K562 (cell line): ENCODE measurements at regions not wholly inside any gene's neighbourhood (a gene's known extent, or its start where the extent isn't known, plus 50 kb on each side); places are given as distances from the start of the nearest gene placed in this dataset.

Experiments
- ATAC-seq: fragments of 200-7000 bp; cut with Tn5 transposase; 3 replicates; pipeline ENCODE4 v1.9.1; 2020; ENCODE audit warnings: moderate library complexity
- BruUV-seq: library from RNA; stranded (reverse); fragments of 400-500 nt; replicated peaks from 2 replicates; lab custom pipeline; 2021; lab: Mats Ljungman, UMichigan
- CTCF ChIA-PET: fragments of 300-600 bp; formaldehyde crosslinking; extraction: SDS; loops from one replicate; lab custom pipeline; 2021; ENCODE audit warnings: low intra/inter-chr PET ratio; lab: Yijun Ruan, JAX
- POLR2A ChIA-PET: fragments of 300-600, 350-650 bp; sonication (Branson Sonifier 250); formaldehyde crosslinking; extraction: SDS; loops from one replicate; lab custom pipeline; 2021; ENCODE audit warnings: antibody characterized with exemption, inconsistent platforms; lab: Yijun Ruan, JAX
- DNase-seq, 4 experiments: peaks; one replicate each; pipeline versions ENCODE4 v3.0.0 to v3.0.0-alpha.2; 2011 to 2018; ENCODE audit warnings: low spot score in 3 of 4, mixed read lengths in 3 of 4; ENCODE audit errors: extremely low read depth in 1 of 4
- FAIRE-seq: peaks from 2 replicates; lab custom pipeline; 2011; peaks lifted over from hg19 to GRCh38; lab: Jason Lieb, UNC
- H2AFZ ChIP-seq: 2 replicates; pipeline ENCODE4 v1.6.0; 2011; ENCODE audit warnings: low read depth, low read length, control low read depth, inconsistent platforms
- H3K27ac ChIP-seq: fragments of 200-600 bp; 3 replicates; pipeline ENCODE4 v1.8.0; 2011; ENCODE audit warnings: low read depth, mild to moderate bottlenecking, control low read depth, inconsistent platforms, low read length, moderate library complexity, mixed read lengths; ENCODE audit errors: extremely low read depth
- H3K27me3 ChIP-seq, 2 experiments: fragments of 300-600 bp in 1 of 2; 2 replicates in 1 of 2; 3 replicates in 1 of 2; pipeline versions ENCODE4 v1.6.0 to v1.8.0; 2011; ENCODE audit warnings: inconsistent platforms in 2 of 2, low read length in 2 of 2, mild to moderate bottlenecking in 1 of 2, mixed read lengths in 1 of 2, moderate library complexity in 1 of 2; ENCODE audit not compliant: control insufficient read depth in 2 of 2, insufficient read depth in 2 of 2
- H3K36me3 ChIP-seq: fragments of 300-600 bp; 3 replicates; pipeline ENCODE4 v1.8.0; 2011; ENCODE audit warnings: mild to moderate bottlenecking, low read length, inconsistent platforms; ENCODE audit not compliant: control insufficient read depth, insufficient read depth
- H3K4me1 ChIP-seq, 2 experiments: fragments of 200-600 bp in 1 of 2; replicated peaks in 1 of 2; 2 replicates in 1 of 2; 3 replicates in 1 of 2; pipeline versions ENCODE4 v1.5.1 to v1.8.0; 2011; ENCODE audit warnings: inconsistent platforms in 2 of 2, low read length in 2 of 2, mild to moderate bottlenecking in 1 of 2, mixed read lengths in 1 of 2, moderate library complexity in 1 of 2; ENCODE audit not compliant: control insufficient read depth in 2 of 2, insufficient read depth in 2 of 2
- H3K4me2 ChIP-seq: 2 replicates; pipeline ENCODE4 v1.6.1; 2011; ENCODE audit warnings: low read length, control low read depth, inconsistent platforms, mixed read lengths; ENCODE audit not compliant: insufficient read depth
- H3K4me3 ChIP-seq: fragments of 200-600 bp; sonication (generic), shearing (Covaris generic); 2 replicates; pipeline ENCODE4 v1.5.1; 2016; ENCODE audit warnings: control low read depth, inconsistent platforms
- H3K79me2 ChIP-seq: fragments of 200-600 bp; 3 replicates; pipeline ENCODE4 v1.8.0; 2011; ENCODE audit warnings: low read length, inconsistent platforms; ENCODE audit not compliant: control insufficient read depth, insufficient read depth
- H3K9ac ChIP-seq, 2 experiments: 2 replicates each; pipeline versions ENCODE4 v1.6.0 to v1.6.1; 2011; ENCODE audit warnings: low read depth in 2 of 2, low read length in 2 of 2, control low read depth in 1 of 2, inconsistent platforms in 1 of 2, mild to moderate bottlenecking in 1 of 2, mixed read lengths in 1 of 2; ENCODE audit not compliant: insufficient read depth in 1 of 2
- H3K9me1 ChIP-seq: one replicate; pipeline ENCODE4 v1.6.0; 2011; ENCODE audit warnings: inconsistent platforms, mild to moderate bottlenecking, low read length, moderate library complexity; ENCODE audit not compliant: control insufficient read depth, insufficient read depth
- H3K9me3 ChIP-seq: replicated peaks from 2 replicates; pipeline ENCODE4 v1.5.1; 2011; ENCODE audit warnings: low read depth, low read length, inconsistent platforms; ENCODE audit not compliant: control insufficient read depth, insufficient read depth
- H4K20me1 ChIP-seq: replicated peaks from 2 replicates; pipeline ENCODE4 v1.6.1; 2011; ENCODE audit warnings: low read length, inconsistent platforms, mixed read lengths; ENCODE audit not compliant: control insufficient read depth, insufficient read depth
- CTBP1 ChIP-seq: fragments of 450-650 bp; IDR thresholded peaks from 2 replicates; pipeline ENCODE4 v1.6.1; 2016; ENCODE audit warnings: borderline replicate concordance
- LCOR ChIP-seq: sonication (generic); formaldehyde crosslinking; IDR thresholded peaks from 2 replicates; pipeline ENCODE4 v1.8.0; 2022; ENCODE audit warnings: mild to moderate bottlenecking, missing genetic modification reagents
- PHF20 ChIP-seq: fragments of 450-650 bp; IDR thresholded peaks from 2 replicates; pipeline ENCODE4 v1.6.1; 2018; ENCODE audit not compliant: partially characterized antibody
- PTTG1 ChIP-seq: fragments of 450-650 bp; IDR thresholded peaks from 2 replicates; pipeline ENCODE4 v1.6.1; 2016; ENCODE audit warnings: low read depth, mild to moderate bottlenecking, missing genetic modification characterization, missing compliant biosample characterization
- RAD51 ChIP-seq: fragments of 450-650 bp; IDR thresholded peaks from 2 replicates; pipeline ENCODE4 v1.7.1; 2016; ENCODE audit warnings: low read depth, mild to moderate bottlenecking, borderline replicate concordance
- ZC3H4 ChIP-seq: sonication (generic); formaldehyde crosslinking; IDR thresholded peaks from 2 replicates; pipeline ENCODE4 v1.9.0; 2021; ENCODE audit warnings: missing genetic modification reagents, borderline replicate concordance
- ZNF717 ChIP-seq: fragments of 250-450 bp; sonication (Bioruptor Pico); IDR thresholded peaks from 2 replicates; pipeline ENCODE4 v1.5.0; 2021
- ZNF79 ChIP-seq: fragments of 250-450 bp; sonication (Bioruptor Pico); IDR thresholded peaks from 2 replicates; pipeline ENCODE4 v1.4.0; 2020; ENCODE audit warnings: low read depth, mild to moderate bottlenecking, moderate library complexity
- WGBS: fragments of 100-300 bp; shearing (Covaris generic); methylation state at CpG from one replicate; pipeline ENCODE4 v1.1.6; 2016; ENCODE audit warnings: low coverage, mixed read lengths; ENCODE audit not compliant: insufficient coverage; ENCODE audit errors: missing lambda C conversion rate; 5-methylcytosine and 5-hydroxymethylcytosine counted together
- in situ Hi-C: fragments of 300-500 bp; cut with MboI; formaldehyde crosslinking; loops from 4 replicates; pipeline ENCODE4 v1.15.0; 2018; ENCODE audit warnings: inconsistent platforms, mixed read lengths
- intact Hi-C: fragments of 100-400 bp; cut with micrococcal nuclease; formaldehyde crosslinking; loops from 2 replicates; pipeline ENCODE4 v1.14.2; 2022
- TF ChIP-seq, protein P1 (sequence below): sonication (generic); formaldehyde crosslinking; IDR thresholded peaks from 2 replicates; pipeline ENCODE4 v1.8.1; 2023; ENCODE audit warnings: mild to moderate bottlenecking, missing genetic modification reagents, moderate library complexity
- TF ChIP-seq, protein P2 (sequence below): fragments of 450-650 bp; IDR thresholded peaks from 2 replicates; pipeline ENCODE4 v1.6.1; 2017; ENCODE audit warnings: antibody characterized with exemption, mild to moderate bottlenecking

DNA sequence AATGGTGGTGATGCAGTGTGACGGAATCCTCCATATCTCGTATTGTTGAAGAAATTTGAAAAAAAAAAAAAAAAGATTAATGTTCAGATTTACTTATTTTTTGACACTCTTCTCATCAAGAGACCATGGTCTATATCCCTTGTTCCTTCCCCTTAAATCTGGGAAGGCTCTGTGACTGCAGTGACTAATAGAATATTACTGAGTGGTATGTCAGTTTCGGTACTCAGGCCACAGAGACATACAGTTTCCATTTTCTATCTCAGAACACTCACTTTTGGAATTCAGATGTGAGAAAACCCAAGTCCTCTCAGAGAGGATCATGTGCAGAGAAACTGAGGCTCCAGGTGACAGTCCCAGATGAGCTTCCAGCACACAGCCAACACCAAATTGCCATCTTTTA, 1193.5 kb downstream of the DTWD2 start:
- no TSS peak for BruUV-seq
- ChIA-PET POLR2A (no interaction called here), CTCF (no interaction called here)
- in situ Hi-C loops (no loop called here), intact Hi-C loops (no loop called here)
- Histone ChIP-seq H3K9me1 (no peaks in the 10 kb centered on the region), H2AFZ (no peak overlapping the region), H3K27ac (no peak overlapping the region), H3K36me3 (no peaks in the 10 kb centered on the region), H3K9me3 (no peaks in the 10 kb centered on the region), H3K79me2 (no peaks in the 10 kb centered on the region), H3K4me1 (no peaks in the 10 kb centered on the region), H3K27me3 (no peaks in the 10 kb centered on the region), H4K20me1 (no peaks in the 10 kb centered on the region), H3K4me3 (no peak overlapping the region), H3K9ac (no peak overlapping the region), H3K4me2 (no peak overlapping the region)
- TF ChIP-seq CTBP1: no peak
- no peak for TF ChIP-seq ZNF717 (CRISPR knock-in tag)
- TF ChIP-seq ZNF79: no peak
- TF ChIP-seq PTTG1: no peak
- no peak for TF ChIP-seq ZC3H4
- no peak for TF ChIP-seq PHF20
- TF ChIP-seq RAD51: no peak
- no peak for TF ChIP-seq LCOR (CRISPR knock-in tag)
- ATAC-seq: no peak
- 0% methylated on average over 3 of the region's 3 CpGs for WGBS
- FAIRE-seq: no peak
- no peak for DNase-seq

DNA sequence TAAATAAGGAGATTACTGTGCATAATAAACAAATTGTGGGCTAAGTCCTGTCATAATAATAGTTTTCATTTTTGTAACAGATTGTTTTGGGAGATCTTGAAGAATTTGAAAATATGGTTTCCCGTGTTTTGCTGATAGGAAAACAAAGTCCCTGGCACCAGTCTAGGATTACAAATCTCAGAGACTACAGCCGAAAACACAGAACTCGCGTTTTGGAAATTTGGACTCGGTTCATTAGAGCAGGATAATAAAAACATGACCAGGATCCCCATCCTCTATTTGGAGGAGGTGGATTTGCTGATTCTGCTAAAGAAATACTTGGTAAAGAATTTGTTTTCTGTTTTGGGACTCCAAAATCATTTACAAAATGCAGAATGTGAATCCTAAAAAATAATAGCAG, 1194.4 kb downstream of the DTWD2 start:
- H2AFZ ChIP-seq: no peak overlapping the region
- no peaks in the 10 kb centered on the region for H4K20me1 ChIP-seq
- no peaks in the 10 kb centered on the region for H3K79me2 ChIP-seq
- H3K27me3 ChIP-seq: no peaks in the 10 kb centered on the region
- ChIA-PET POLR2A (no interaction called here), CTCF (no interaction called here)
- intact Hi-C loops: no loop called here
- no peak for DNase-seq
- no peaks in the 10 kb centered on the region for H3K9me3 ChIP-seq
- H3K27ac ChIP-seq: no peak overlapping the region
- WGBS: 0% methylated on average over 5 of the region's 5 CpGs
- no peak overlapping the region for H3K4me2 ChIP-seq
- no TSS peak for BruUV-seq
- in situ Hi-C loops: no loop called here
- H3K9me1 ChIP-seq: no peaks in the 10 kb centered on the region
- H3K4me3 ChIP-seq: no peak overlapping the region
- H3K9ac ChIP-seq: no peak overlapping the region
- no peak for FAIRE-seq
- no peaks in the 10 kb centered on the region for H3K4me1 ChIP-seq
- no peaks in the 10 kb centered on the region for H3K36me3 ChIP-seq
- no peak for ATAC-seq
- TF ChIP-seq, protein P1, sequence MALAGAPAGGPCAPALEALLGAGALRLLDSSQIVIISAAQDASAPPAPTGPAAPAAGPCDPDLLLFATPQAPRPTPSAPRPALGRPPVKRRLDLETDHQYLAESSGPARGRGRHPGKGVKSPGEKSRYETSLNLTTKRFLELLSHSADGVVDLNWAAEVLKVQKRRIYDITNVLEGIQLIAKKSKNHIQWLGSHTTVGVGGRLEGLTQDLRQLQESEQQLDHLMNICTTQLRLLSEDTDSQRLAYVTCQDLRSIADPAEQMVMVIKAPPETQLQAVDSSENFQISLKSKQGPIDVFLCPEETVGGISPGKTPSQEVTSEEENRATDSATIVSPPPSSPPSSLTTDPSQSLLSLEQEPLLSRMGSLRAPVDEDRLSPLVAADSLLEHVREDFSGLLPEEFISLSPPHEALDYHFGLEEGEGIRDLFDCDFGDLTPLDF: no peak
- TF ChIP-seq, protein P2, sequence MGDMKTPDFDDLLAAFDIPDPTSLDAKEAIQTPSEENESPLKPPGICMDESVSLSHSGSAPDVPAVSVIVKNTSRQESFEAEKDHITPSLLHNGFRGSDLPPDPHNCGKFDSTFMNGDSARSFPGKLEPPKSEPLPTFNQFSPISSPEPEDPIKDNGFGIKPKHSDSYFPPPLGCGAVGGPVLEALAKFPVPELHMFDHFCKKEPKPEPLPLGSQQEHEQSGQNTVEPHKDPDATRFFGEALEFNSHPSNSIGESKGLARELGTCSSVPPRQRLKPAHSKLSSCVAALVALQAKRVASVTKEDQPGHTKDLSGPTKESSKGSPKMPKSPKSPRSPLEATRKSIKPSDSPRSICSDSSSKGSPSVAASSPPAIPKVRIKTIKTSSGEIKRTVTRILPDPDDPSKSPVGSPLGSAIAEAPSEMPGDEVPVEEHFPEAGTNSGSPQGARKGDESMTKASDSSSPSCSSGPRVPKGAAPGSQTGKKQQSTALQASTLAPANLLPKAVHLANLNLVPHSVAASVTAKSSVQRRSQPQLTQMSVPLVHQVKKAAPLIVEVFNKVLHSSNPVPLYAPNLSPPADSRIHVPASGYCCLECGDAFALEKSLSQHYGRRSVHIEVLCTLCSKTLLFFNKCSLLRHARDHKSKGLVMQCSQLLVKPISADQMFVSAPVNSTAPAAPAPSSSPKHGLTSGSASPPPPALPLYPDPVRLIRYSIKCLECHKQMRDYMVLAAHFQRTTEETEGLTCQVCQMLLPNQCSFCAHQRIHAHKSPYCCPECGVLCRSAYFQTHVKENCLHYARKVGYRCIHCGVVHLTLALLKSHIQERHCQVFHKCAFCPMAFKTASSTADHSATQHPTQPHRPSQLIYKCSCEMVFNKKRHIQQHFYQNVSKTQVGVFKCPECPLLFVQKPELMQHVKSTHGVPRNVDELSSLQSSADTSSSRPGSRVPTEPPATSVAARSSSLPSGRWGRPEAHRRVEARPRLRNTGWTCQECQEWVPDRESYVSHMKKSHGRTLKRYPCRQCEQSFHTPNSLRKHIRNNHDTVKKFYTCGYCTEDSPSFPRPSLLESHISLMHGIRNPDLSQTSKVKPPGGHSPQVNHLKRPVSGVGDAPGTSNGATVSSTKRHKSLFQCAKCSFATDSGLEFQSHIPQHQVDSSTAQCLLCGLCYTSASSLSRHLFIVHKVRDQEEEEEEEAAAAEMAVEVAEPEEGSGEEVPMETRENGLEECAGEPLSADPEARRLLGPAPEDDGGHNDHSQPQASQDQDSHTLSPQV: no peak
